CD14-positive monocyte (primary cell): ENCODE measurements at regions not wholly inside any gene's neighbourhood (a gene's known extent, or its start where the extent isn't known, plus 50 kb on each side); places are given as distances from the start of the nearest gene placed in this dataset.

ENCODE experiments used
- DNase-seq, 3 donors: peaks; one replicate each; pipeline ENCODE4 v3.0.0-alpha.2; 2011 to 2022
- H2AFZ ChIP-seq: 2 replicates; pipeline ENCODE4 v1.6.0; 2012; ENCODE audit warnings: mild to moderate bottlenecking, low read depth, low read length, inconsistent platforms; ENCODE audit not compliant: insufficient read depth, poor library complexity, severe bottlenecking
- H3K27ac ChIP-seq, 2 donors: 1 replicate in 1 of 2; 2 replicates in 1 of 2; pipeline ENCODE4 v1.5.1; 2012 to 2013; ENCODE audit warnings: low read length in 2 of 2, control low read depth in 1 of 2, inconsistent platforms in 1 of 2, low read depth in 1 of 2, mild to moderate bottlenecking in 1 of 2
- H3K27me3 ChIP-seq, 2 donors: one replicate each; pipeline versions ENCODE4 v1.6.0 to v1.6.1; 2011 to 2013; ENCODE audit warnings: low read length in 2 of 2; ENCODE audit not compliant: control insufficient read depth in 2 of 2, insufficient read depth in 2 of 2
- H3K36me3 ChIP-seq, 2 donors: replicated peaks in 1 of 2; 1 replicate in 1 of 2; 2 replicates in 1 of 2; pipeline versions ENCODE4 v1.5.1 to v1.6.1; 2012 to 2013; ENCODE audit warnings: low read length in 2 of 2, control low read depth in 1 of 2, inconsistent platforms in 1 of 2, mild to moderate bottlenecking in 1 of 2; ENCODE audit not compliant: insufficient read depth in 2 of 2, control insufficient read depth in 1 of 2
- H3K4me1 ChIP-seq, 2 donors: 1 replicate in 1 of 2; 2 replicates in 1 of 2; pipeline versions ENCODE4 v1.5.1 to v1.6.1; 2012 to 2013; ENCODE audit warnings: low read length in 2 of 2, control low read depth in 1 of 2, inconsistent platforms in 1 of 2, mild to moderate bottlenecking in 1 of 2, moderate library complexity in 1 of 2; ENCODE audit not compliant: insufficient read depth in 2 of 2, control insufficient read depth in 1 of 2
- H3K4me2 ChIP-seq: replicated peaks from 2 replicates; pipeline ENCODE3; 2012; ENCODE audit warnings: low read length, moderate library complexity, mild to moderate bottlenecking; ENCODE audit not compliant: poor library complexity, severe bottlenecking; ENCODE audit errors: extremely low read depth
- H3K4me3 ChIP-seq, 3 experiments: fragments of 200-600 bp in 1 of 3; sonication (generic) in 1 of 3; replicated peaks in 1 of 3; 1 replicate in 2 of 3; 2 replicates in 1 of 3; pipeline ENCODE4 v1.5.1; 2011 to 2013; ENCODE audit warnings: low read length in 3 of 3, mild to moderate bottlenecking in 3 of 3, control low read depth in 2 of 3, low read depth in 2 of 3, inconsistent platforms in 1 of 3, moderate library complexity in 1 of 3
- H3K79me2 ChIP-seq: 2 replicates; pipeline ENCODE4 v1.6.0; 2012; ENCODE audit warnings: mild to moderate bottlenecking, control low read depth, inconsistent platforms, low read length, moderate library complexity; ENCODE audit not compliant: insufficient read depth
- H3K9ac ChIP-seq: 2 replicates; pipeline ENCODE4 v1.6.0; 2017; ENCODE audit warnings: low read length, mild to moderate bottlenecking; ENCODE audit not compliant: insufficient read depth, poor library complexity, severe bottlenecking
- H3K9me3 ChIP-seq, 2 donors: replicated peaks in 1 of 2; 1 replicate in 1 of 2; 2 replicates in 1 of 2; pipeline versions ENCODE4 v1.5.1 to v1.6.1; 2012 to 2013; ENCODE audit warnings: low read length in 2 of 2, control low read depth in 1 of 2; ENCODE audit not compliant: control insufficient read depth in 1 of 2, insufficient read depth in 1 of 2
- H4K20me1 ChIP-seq: 2 replicates; pipeline ENCODE4 v1.6.0; 2012; ENCODE audit warnings: mild to moderate bottlenecking, low read length, control low read depth, moderate library complexity; ENCODE audit not compliant: insufficient read depth
- H3K27ac Mint-ChIP-seq, 7 donors: one replicate each; pipeline ENCODE4 v1.8.0; 2020; ENCODE audit warnings: mild to moderate bottlenecking in 7 of 7, mixed read lengths in 7 of 7, moderate library complexity in 6 of 7, inconsistent platforms in 2 of 7
- H3K27me3 Mint-ChIP-seq, 3 donors: one replicate each; pipeline ENCODE4 v1.8.0; 2021 to 2022; ENCODE audit warnings: low read depth in 3 of 3, mild to moderate bottlenecking in 3 of 3, mixed read lengths in 3 of 3, moderate library complexity in 3 of 3, inconsistent platforms in 1 of 3
- H3K36me3 Mint-ChIP-seq, 2 donors: one replicate each; pipeline ENCODE4 v1.8.0; 2020; ENCODE audit warnings: mixed read lengths in 2 of 2, inconsistent platforms in 1 of 2, mild to moderate bottlenecking in 1 of 2
- H3K4me1 Mint-ChIP-seq: one replicate; pipeline ENCODE4 v1.8.0; 2020; ENCODE audit warnings: mild to moderate bottlenecking, mixed read lengths
- H3K4me3 Mint-ChIP-seq, 2 donors: one replicate each; pipeline ENCODE4 v1.8.0; 2020; ENCODE audit warnings: mild to moderate bottlenecking in 2 of 2, mixed read lengths in 2 of 2, moderate library complexity in 1 of 2
- H3K9me3 Mint-ChIP-seq, 7 donors: one replicate each; pipeline ENCODE4 v1.8.0; 2020 to 2022; ENCODE audit warnings: mixed read lengths in 7 of 7, mild to moderate bottlenecking in 6 of 7, moderate library complexity in 6 of 7, inconsistent platforms in 2 of 7
- CTCF ChIP-seq: fragments of 200-600 bp; IDR thresholded peaks from one replicate; pipeline ENCODE4 v1.8.0; 2022; ENCODE audit warnings: antibody characterized with exemption, mild to moderate bottlenecking
- WGBS: methylation state at CpG from one replicate; pipeline ENCODE4 v1.1.5; 2013; ENCODE audit warnings: missing lambda C conversion rate; ENCODE audit not compliant: insufficient coverage; 5-methylcytosine and 5-hydroxymethylcytosine counted together
- intact Hi-C, 2 donors: fragments of 100-400 bp; cut with micrococcal nuclease; formaldehyde crosslinking; loops; one replicate each; pipeline versions ENCODE4 v1.15.0 to v1.15.1; 2023

- no peaks in the 10 kb centered on the region for H3K36me3 Mint-ChIP-seq
- H3K27ac Mint-ChIP-seq, result no peak overlapping the region
- DNase-seq, result no peak
- H3K4me3 Mint-ChIP-seq, result no peak overlapping the region
- no peaks in the 10 kb centered on the region for H4K20me1 ChIP-seq
- no peak overlapping the region for H3K9ac ChIP-seq
- no peak overlapping the region for H3K27ac ChIP-seq
- 90% methylated on average over 11 of the region's 12 CpGs for whole genome bisulfite sequencing
- intact Hi-C loops, result no loop called here
- no peaks in the 10 kb centered on the region for H3K27me3 Mint-ChIP-seq
- peaks cover 0 to 8% (median 3%) of the 10 kb centered on the region in 7 donors for H3K9me3 Mint-ChIP-seq
- H2AFZ ChIP-seq, result no peak overlapping the region
- H3K4me1 ChIP-seq, result no peaks in the 10 kb centered on the region
- no peak overlapping the region for H3K4me2 ChIP-seq
- H3K9me3 ChIP-seq, result peaks cover 0 to 3% of the 10 kb centered on the region in 2 donors
- no peaks in the 10 kb centered on the region for H3K79me2 ChIP-seq
- H3K4me3 ChIP-seq, result no peak overlapping the region
- H3K27me3 ChIP-seq, result no peaks in the 10 kb centered on the region
- H3K4me1 Mint-ChIP-seq, result no peaks in the 10 kb centered on the region
- no peak for TF ChIP-seq CTCF
- H3K36me3 ChIP-seq, result no peaks in the 10 kb centered on the region
Observed at GRCh38 chr18:67788310-67789164, 272.0 kb upstream of the DSEL start.

- peaks cover 0 to 6% (median 2%) of the 10 kb centered on the region in 7 donors for H3K9me3 Mint-ChIP-seq
- Histone ChIP-seq H3K79me2 (no peaks in the 10 kb centered on the region), H3K4me2 (no peak overlapping the region), H3K4me3 (no peak overlapping the region), H3K27ac (no peak overlapping the region), H3K9me3 (no peaks in the 10 kb centered on the region), H3K27me3 (no peaks in the 10 kb centered on the region), H3K9ac (no peak overlapping the region), H4K20me1 (no peaks in the 10 kb centered on the region), H3K36me3 (no peaks in the 10 kb centered on the region), H3K4me1 (no peaks in the 10 kb centered on the region), H2AFZ (no peak overlapping the region)
- no peak for TF ChIP-seq CTCF
- DNase-seq, result no peak
- intact Hi-C loops, result no loop called here
- no peak overlapping the region for H3K4me3 Mint-ChIP-seq
- H3K4me1 Mint-ChIP-seq, result no peaks in the 10 kb centered on the region
- no peak overlapping the region for H3K27ac Mint-ChIP-seq
- no peaks in the 10 kb centered on the region for H3K27me3 Mint-ChIP-seq
- no peaks in the 10 kb centered on the region for H3K36me3 Mint-ChIP-seq
- WGBS, result no CpG with 5 or more reads among the region's 1 CpG
Observed at GRCh38 chr18:67783196-67783946, 266.9 kb upstream of the DSEL start.
